ENCODE measurements at regions not wholly inside any gene's neighbourhood (a gene's known extent, or its start where the extent isn't known, plus 50 kb on each side); places are given as distances from the start of the nearest gene placed in this dataset.

- Histone ChIP-seq H3F3A (ENCODE audit: low read depth) (peaks cover 19% of the 10 kb centered on the region), H3K9me3 (ENCODE audit: low read depth) (no peaks in the 10 kb centered on the region), H3K27me3 (no peaks in the 10 kb centered on the region), H3K9ac (no peak overlapping the region), H3K36me3 (no peaks in the 10 kb centered on the region), H3K4me1 (peaks cover 41% of the 10 kb centered on the region), H3K4me3 (no peak overlapping the region), H4K20me1 (ENCODE audit: low read depth) (no peaks in the 10 kb centered on the region), H3K79me2 (ENCODE audit: low read depth) (no peaks in the 10 kb centered on the region), H2AFZ (replicated peaks) (no peak overlapping the region), H3K27ac (peak overlapping the region; percentile 82), H3K4me2 (no peak overlapping the region)
- no peak overlapping the region for H3K4me3 Mint-ChIP-seq
- H3K4me1 Mint-ChIP-seq: peaks cover 30% of the 10 kb centered on the region
- H3K27ac Mint-ChIP-seq: no peak overlapping the region
- DNase-seq (ENCODE audit: low spot score): no peak
- H3K36me3 Mint-ChIP-seq: peaks cover 4% of the 10 kb centered on the region
- peaks cover 22% of the 10 kb centered on the region for H3K9me3 Mint-ChIP-seq
- TF ChIP-seq EZH2 (IDR thresholded peaks at IDR 0.05): no peak
- TF ChIP-seq EZH2phosphoT487 (IDR thresholded peaks at IDR 0.05): no peak
- no peak for TF ChIP-seq CTCF (IDR thresholded peaks at IDR 0.05)
- H3K27me3 Mint-ChIP-seq (ENCODE audit: insufficient read depth, low read depth): peaks cover 5% of the 10 kb centered on the region
These were observed 131.6 kb downstream of the OLFM4 start for GRCh38 chr13:53160211-53160610.

GRCh38 chr13:53161251-53161650, 132.6 kb downstream of the OLFM4 start:
- no peak overlapping the region for H3K4me3 ChIP-seq
- TF ChIP-seq EZH2 (IDR thresholded peaks at IDR 0.05) (no peak), CTCF (IDR thresholded peaks at IDR 0.05) (no peak), EZH2phosphoT487 (IDR thresholded peaks at IDR 0.05) (no peak)
- Mint-ChIP-seq H3K36me3 (peaks cover 4% of the 10 kb centered on the region), H3K27ac (no peak overlapping the region), H3K9me3 (peaks cover 22% of the 10 kb centered on the region), H3K4me1 (peaks cover 40% of the 10 kb centered on the region), H3K4me3 (no peak overlapping the region), H3K27me3 (ENCODE audit: insufficient read depth, low read depth) (peaks cover 5% of the 10 kb centered on the region)
- H3K9me3 ChIP-seq (ENCODE audit: low read depth): no peaks in the 10 kb centered on the region
- H3K36me3 ChIP-seq: no peaks in the 10 kb centered on the region
- H3K4me2 ChIP-seq: peak overlapping the region; percentile 28
- DNase-seq (ENCODE audit: low spot score): peak; percentile 60
- H3K4me1 ChIP-seq: peaks cover 50% of the 10 kb centered on the region
- H3K27ac ChIP-seq: peak overlapping the region; percentile 82
- H3K27me3 ChIP-seq: no peaks in the 10 kb centered on the region
- no peaks in the 10 kb centered on the region for H3K79me2 ChIP-seq (ENCODE audit: low read depth)
- H3F3A ChIP-seq (ENCODE audit: low read depth): peaks cover 27% of the 10 kb centered on the region
- no peaks in the 10 kb centered on the region for H4K20me1 ChIP-seq (ENCODE audit: low read depth)
- no peak overlapping the region for H3K9ac ChIP-seq
- no peak overlapping the region for H2AFZ ChIP-seq (replicated peaks)

- peak; percentile 46 for DNase-seq (ENCODE audit: low spot score)
- Mint-ChIP-seq H3K4me1 (peaks cover 40% of the 10 kb centered on the region), H3K27me3 (ENCODE audit: insufficient read depth, low read depth) (peaks cover under 1% of the 10 kb centered on the region), H3K27ac (peak overlapping the region; percentile 70), H3K36me3 (peaks cover 2% of the 10 kb centered on the region), H3K9me3 (peaks cover 2% of the 10 kb centered on the region), H3K4me3 (peak overlapping the region; percentile 25)
- Histone ChIP-seq H3K4me1 (peaks cover 48% of the 10 kb centered on the region), H3K27ac (peak overlapping the region; percentile 83), H3K79me2 (ENCODE audit: low read depth) (no peaks in the 10 kb centered on the region), H3K4me3 (no peak overlapping the region), H3K27me3 (no peaks in the 10 kb centered on the region), H3K4me2 (peak overlapping the region; percentile 65), H3K36me3 (no peaks in the 10 kb centered on the region), H3K9ac (no peak overlapping the region), H4K20me1 (ENCODE audit: low read depth) (no peaks in the 10 kb centered on the region), H3F3A (ENCODE audit: low read depth) (peaks cover 27% of the 10 kb centered on the region), H3K9me3 (ENCODE audit: low read depth) (no peaks in the 10 kb centered on the region), H2AFZ (replicated peaks) (no peak overlapping the region)
- no peak for TF ChIP-seq CTCF (IDR thresholded peaks at IDR 0.05)
- TF ChIP-seq EZH2 (IDR thresholded peaks at IDR 0.05): no peak
- no peak for TF ChIP-seq EZH2phosphoT487 (IDR thresholded peaks at IDR 0.05)
These were observed 136.6 kb downstream of the OLFM4 start for GRCh38 chr13:53165261-53165660.
